SIG-M5 (cell line): ENCODE measurements at regions not wholly inside any gene's neighbourhood (a gene's known extent, or its start where the extent isn't known, plus 50 kb on each side); places are given as distances from the start of the nearest gene placed in this dataset.

ENCODE experiments used
- DNase-seq: peaks from one replicate; lab custom pipeline; 2025; lab: John Stamatoyannopoulos, UW

- DNase-seq, result no peak
Measured at GRCh38 chr9:3161912-3162311, 318.0 kb upstream of the PUM3 start.

GRCh38 chr9:3157011-3157410 lies 313.1 kb upstream of the PUM3 start:
- no peak for DNase-seq

DNA sequence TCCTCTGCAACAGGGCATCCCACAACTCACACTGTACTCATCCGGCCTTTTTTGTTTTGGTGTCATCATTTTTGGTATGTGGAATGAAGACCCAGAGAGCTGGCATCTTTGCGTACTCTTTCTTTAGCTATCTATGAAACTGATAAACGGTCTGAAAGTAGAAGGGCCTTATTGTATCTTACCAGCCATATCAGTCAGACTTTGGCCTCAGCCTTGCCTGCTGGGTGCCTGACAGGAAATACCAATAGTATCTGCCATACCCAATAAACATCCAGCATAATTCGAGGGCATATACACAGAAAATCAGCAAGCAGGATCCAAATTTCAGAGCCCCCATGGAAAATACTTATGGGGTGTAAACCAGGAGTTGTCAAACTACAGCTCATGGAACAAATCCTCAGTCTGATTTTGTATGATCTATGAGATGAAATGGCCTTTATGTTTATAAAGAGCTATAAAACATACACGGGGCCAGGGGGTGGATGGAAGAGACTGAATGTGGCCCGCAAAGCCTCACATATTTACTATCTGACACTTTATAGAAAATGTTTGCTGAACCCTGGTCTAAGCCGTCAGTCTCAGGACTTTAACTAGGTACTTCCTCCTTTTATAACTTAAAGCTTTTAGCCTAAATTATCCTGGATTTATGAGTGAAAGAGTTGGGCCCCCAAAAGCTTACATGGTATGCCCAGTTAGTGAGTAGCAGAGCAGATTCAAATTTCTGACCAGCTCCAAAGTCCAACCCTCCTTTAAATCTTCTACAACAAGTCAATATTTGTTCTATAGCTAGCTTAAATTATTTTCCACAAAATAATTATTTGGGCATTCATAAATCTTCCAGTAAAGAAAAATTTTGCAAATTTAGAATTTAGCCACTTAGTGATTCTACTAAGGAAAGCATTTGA lies 308.0 kb upstream of the PUM3 start:
- no peak for DNase-seq

GRCh38 chr9:3150074-3150473 lies 306.2 kb upstream of the PUM3 start:
- no peak for DNase-seq

GRCh38 chr9:3138231-3139229 lies 294.6 kb upstream of the PUM3 start:
- no peak for DNase-seq

- no peak for DNase-seq
Measured at GRCh38 chr9:3137347-3137695, 293.4 kb upstream of the PUM3 start.

DNA sequence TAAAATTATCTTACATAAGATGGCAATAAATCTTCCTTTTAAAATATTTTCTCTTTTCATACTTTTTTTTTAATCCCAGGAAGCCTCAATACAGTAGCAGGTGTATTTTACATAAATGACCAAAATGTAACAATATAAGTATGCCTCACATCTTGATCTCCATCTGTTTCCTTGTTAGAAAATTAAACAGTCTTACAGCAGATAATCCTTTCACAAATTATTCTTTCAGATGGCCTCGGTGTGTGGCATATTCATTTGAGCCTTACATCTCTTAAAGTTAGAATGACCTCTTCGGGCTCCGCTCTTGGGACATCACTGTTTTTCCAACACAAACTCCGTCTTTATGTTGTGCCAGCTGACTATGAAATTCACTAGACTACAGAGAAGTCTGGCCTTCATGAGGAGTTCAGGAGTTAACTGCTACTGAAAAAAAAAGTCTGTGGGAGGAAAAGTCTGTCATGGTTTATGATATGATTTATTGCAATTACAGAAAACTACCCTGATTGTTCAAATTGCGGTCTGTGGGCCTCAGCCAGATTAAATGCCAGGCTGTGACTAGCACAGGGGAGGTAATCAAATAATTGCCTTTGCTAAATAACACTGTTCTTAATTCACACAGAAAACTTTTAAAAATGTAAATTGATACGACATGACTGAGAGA lies 292.9 kb upstream of the PUM3 start:
- DNase-seq, result no peak

GRCh38 chr9:3136230-3136629 lies 292.3 kb upstream of the PUM3 start:
- DNase-seq, result no peak

- no peak for DNase-seq
Measured at GRCh38 chr9:3127564-3127963, 283.7 kb upstream of the PUM3 start.

GRCh38 chr9:3125602-3126405 lies 281.9 kb upstream of the PUM3 start:
- DNase-seq, result no peak

GRCh38 chr9:3124001-3124400 lies 280.1 kb upstream of the PUM3 start:
- no peak for DNase-seq

GRCh38 chr9:3118081-3118480 lies 274.2 kb upstream of the PUM3 start:
- DNase-seq, result no peak

GRCh38 chr9:3099646-3100045 lies 255.8 kb upstream of the PUM3 start:
- no peak for DNase-seq

DNA sequence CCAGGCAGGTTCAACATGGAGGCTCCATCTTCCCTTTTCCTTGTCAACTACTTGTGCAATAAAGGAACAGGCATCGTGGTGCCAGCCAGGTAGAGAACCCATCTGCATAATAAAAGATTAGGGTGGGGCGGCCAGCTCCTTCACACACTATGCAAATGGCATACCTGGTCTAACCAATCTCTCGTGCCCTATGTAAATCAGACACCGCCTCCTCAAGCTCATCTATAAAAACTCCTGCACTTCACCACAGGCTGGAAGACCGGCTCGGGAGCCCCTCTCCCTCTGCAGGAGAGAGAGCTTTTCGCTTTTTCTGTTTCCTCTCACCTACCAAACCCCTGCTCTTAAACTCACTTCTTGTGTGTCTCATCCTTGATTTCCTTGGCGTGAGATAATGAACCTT lies 244.3 kb upstream of the PUM3 start:
- no peak for DNase-seq

GRCh38 chr9:3087697-3088096 lies 243.8 kb upstream of the PUM3 start:
- no peak for DNase-seq

GRCh38 chr9:3080951-3081350 lies 237.1 kb upstream of the PUM3 start:
- DNase-seq, result no peak

- no peak for DNase-seq
Measured at GRCh38 chr9:3074247-3074646, 230.4 kb upstream of the PUM3 start.

- no peak for DNase-seq
Measured at GRCh38 chr9:3066591-3066990, 222.7 kb upstream of the PUM3 start.

DNA sequence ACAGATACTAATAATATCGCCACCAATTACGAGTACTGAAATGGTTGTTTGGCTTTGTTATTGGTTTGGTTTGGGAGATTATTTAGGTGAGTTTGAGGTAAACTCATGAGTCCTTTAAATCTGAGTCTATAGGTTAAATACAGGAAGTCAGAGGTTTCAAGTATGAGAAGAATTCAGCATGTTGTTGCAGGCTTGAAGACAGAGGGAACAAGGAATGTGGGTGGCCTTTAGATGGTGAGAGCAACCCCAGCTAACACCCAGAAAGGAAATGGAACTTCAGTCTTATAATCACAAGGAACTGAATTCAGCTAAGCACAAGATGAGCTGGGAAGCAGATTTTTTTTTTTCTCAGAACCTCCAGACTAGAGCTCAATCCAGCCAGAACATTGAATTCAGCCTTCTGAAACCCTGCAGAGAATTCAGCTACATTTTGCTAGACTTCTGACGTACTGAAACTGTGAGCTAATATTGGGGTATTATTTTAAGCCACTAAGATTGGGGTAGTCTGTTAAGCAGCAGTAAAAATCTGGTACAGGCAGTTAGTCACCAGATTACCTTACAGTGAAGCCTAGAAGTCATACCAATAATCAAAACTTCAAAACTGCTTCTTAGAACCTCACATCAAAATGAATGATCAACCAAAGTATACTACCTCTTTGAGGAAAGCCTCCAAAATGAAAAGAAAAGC lies 216.0 kb upstream of the PUM3 start:
- DNase-seq, result no peak

DNA sequence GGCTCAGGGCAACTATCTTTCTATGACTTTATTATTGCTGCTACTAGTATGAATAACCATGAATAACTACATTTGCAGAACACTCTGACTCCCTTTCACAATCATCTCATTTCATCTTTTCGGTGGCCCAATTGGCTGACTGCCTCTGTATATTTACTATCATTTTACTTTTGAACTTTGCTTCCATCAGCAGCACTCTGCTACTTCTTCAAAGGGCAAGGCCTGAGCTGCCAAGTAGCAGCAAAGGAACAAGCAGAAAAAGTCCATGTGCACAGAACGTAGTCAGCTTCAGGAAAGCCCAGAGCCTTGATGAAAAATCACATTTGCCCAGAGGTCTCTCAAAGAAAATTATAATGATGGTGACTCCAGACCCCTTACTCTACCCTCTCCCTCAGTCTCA lies 214.5 kb upstream of the PUM3 start:
- no peak for DNase-seq

- DNase-seq, result no peak
Measured at GRCh38 chr9:3054017-3054586, 210.2 kb upstream of the PUM3 start.
